Vagina (tissue), 2 donors: ENCODE measurements at regions not wholly inside any gene's neighbourhood (a gene's known extent, or its start where the extent isn't known, plus 50 kb on each side); places are given as distances from the start of the nearest gene placed in this dataset.

Experiments
- CTCF ChIP-seq, 3 experiments: fragments of 450-650 bp in 2 of 3; fragments of 200-600 bp in 1 of 3; sonication (generic) in 1 of 3; IDR thresholded peaks; one replicate each; pipeline ENCODE4 v1.5.1; 2017 to 2019; ENCODE audit warnings: antibody characterized with exemption in 3 of 3, mild to moderate bottlenecking in 2 of 3, moderate library complexity in 2 of 3
- POLR2A ChIP-seq, 2 donors: fragments of 450-650 bp; IDR thresholded peaks; one replicate each; pipeline ENCODE4 v1.6.1; 2017; ENCODE audit warnings: antibody characterized with exemption in 2 of 2, mild to moderate bottlenecking in 2 of 2, moderate library complexity in 2 of 2

- TF ChIP-seq POLR2A (IDR thresholded peaks at IDR 0.05) (no peak), CTCF (IDR thresholded peaks at IDR 0.05) (no peak)
Measured at GRCh38 chr18:76771192-76771799, 51.1 kb upstream of the ZNF236 start.
